H9 (cell line): ENCODE measurements at regions not wholly inside any gene's neighbourhood (a gene's known extent, or its start where the extent isn't known, plus 50 kb on each side); places are given as distances from the start of the nearest gene placed in this dataset.

Source experiments
- DNase-seq: peaks from one replicate; pipeline ENCODE4 v3.0.0-alpha.2; 2017
- H2AFZ ChIP-seq: one replicate; pipeline ENCODE4 v1.6.1; 2013; ENCODE audit warnings: mild to moderate bottlenecking, low read length, control low read depth, moderate library complexity
- H2AK5ac ChIP-seq: 2 replicates; pipeline ENCODE4 v1.6.1; 2013; ENCODE audit warnings: low read length, control low read depth, mixed read lengths; ENCODE audit not compliant: insufficient read length
- H2BK120ac ChIP-seq: one replicate; pipeline ENCODE4 v1.6.1; 2013; ENCODE audit warnings: low read depth, mild to moderate bottlenecking, low read length, control low read depth, inconsistent platforms; ENCODE audit not compliant: poor library complexity, severe bottlenecking
- H2BK12ac ChIP-seq: 2 replicates; pipeline ENCODE4 v1.6.1; 2013; ENCODE audit warnings: low read length, control low read depth, mixed read lengths, low read depth; ENCODE audit not compliant: insufficient read length
- H2BK15ac ChIP-seq: 2 replicates; pipeline ENCODE4 v1.6.1; 2013; ENCODE audit warnings: low read depth, low read length, control low read depth
- H2BK20ac ChIP-seq: one replicate; pipeline ENCODE4 v1.6.1; 2013; ENCODE audit warnings: low read depth, mild to moderate bottlenecking, low read length, control low read depth, inconsistent platforms; ENCODE audit not compliant: poor library complexity, severe bottlenecking
- H2BK5ac ChIP-seq: 2 replicates; pipeline ENCODE4 v1.6.1; 2013; ENCODE audit warnings: low read length, control low read depth, mixed read lengths; ENCODE audit not compliant: insufficient read length
- H3K14ac ChIP-seq: 2 replicates; pipeline ENCODE4 v1.6.1; 2013; ENCODE audit warnings: low read length, control low read depth; ENCODE audit not compliant: insufficient read depth
- H3K18ac ChIP-seq: 2 replicates; pipeline ENCODE4 v1.6.1; 2013; ENCODE audit warnings: low read depth, mild to moderate bottlenecking, mixed read lengths, low read length, control low read depth; ENCODE audit not compliant: insufficient read length
- H3K23ac ChIP-seq: 2 replicates; pipeline ENCODE4 v1.6.1; 2013; ENCODE audit warnings: low read length, control low read depth, mixed read lengths, low read depth; ENCODE audit not compliant: insufficient read length
- H3K23me2 ChIP-seq: 2 replicates; pipeline ENCODE4 v1.6.1; 2013; ENCODE audit warnings: low read depth, mild to moderate bottlenecking, mixed read lengths, low read length, control low read depth; ENCODE audit not compliant: insufficient read length, poor library complexity, severe bottlenecking
- H3K27ac ChIP-seq: 2 replicates; pipeline ENCODE4 v1.5.1; 2013; ENCODE audit warnings: low read length, control low read depth, mixed read lengths, low read depth; ENCODE audit not compliant: insufficient read length
- H3K27me3 ChIP-seq: 2 replicates; pipeline ENCODE4 v1.6.1; 2013; ENCODE audit warnings: low read length, control low read depth, inconsistent platforms; ENCODE audit not compliant: insufficient read depth
- H3K4ac ChIP-seq: 2 replicates; pipeline ENCODE4 v1.6.1; 2013; ENCODE audit warnings: low read depth, mild to moderate bottlenecking, control low read depth, inconsistent platforms, low read length, moderate library complexity
- H3K4me1 ChIP-seq: 2 replicates; pipeline ENCODE4 v1.6.1; 2013; ENCODE audit warnings: low read length, control low read depth, inconsistent platforms; ENCODE audit not compliant: insufficient read depth
- H3K4me2 ChIP-seq: 2 replicates; pipeline ENCODE4 v1.6.1; 2013; ENCODE audit warnings: low read length, control low read depth, mixed read lengths; ENCODE audit not compliant: insufficient read length, insufficient read depth
- H3K56ac ChIP-seq: 2 replicates; pipeline ENCODE4 v1.6.1; 2013; ENCODE audit warnings: low read depth, mild to moderate bottlenecking, mixed read lengths, low read length, control low read depth; ENCODE audit not compliant: insufficient read length
- H3K79me1 ChIP-seq: 2 replicates; pipeline ENCODE4 v1.6.1; 2013; ENCODE audit warnings: low read depth, mild to moderate bottlenecking, moderate library complexity, low read length, control low read depth, inconsistent platforms; ENCODE audit not compliant: insufficient read depth, poor library complexity, severe bottlenecking
- H3K79me2 ChIP-seq: 2 replicates; pipeline ENCODE4 v1.6.1; 2013; ENCODE audit warnings: low read length, control low read depth, inconsistent platforms; ENCODE audit not compliant: insufficient read depth
- H3K9ac ChIP-seq: 2 replicates; pipeline ENCODE4 v1.6.1; 2013; ENCODE audit warnings: low read length, control low read depth, mixed read lengths; ENCODE audit not compliant: insufficient read length; ENCODE audit errors: extremely low read depth
- H3K9me3 ChIP-seq: one replicate; pipeline ENCODE4 v1.6.1; 2013; ENCODE audit warnings: low read depth, low read length, inconsistent platforms; ENCODE audit not compliant: control insufficient read depth
- H3T11ph ChIP-seq: one replicate; pipeline ENCODE4 v1.6.1; 2013; ENCODE audit warnings: mild to moderate bottlenecking, low read length, control low read depth, inconsistent platforms
- H4K20me1 ChIP-seq: one replicate; pipeline ENCODE4 v1.6.1; 2013; ENCODE audit not compliant: control insufficient read depth, insufficient read length, insufficient read depth
- H4K5ac ChIP-seq: 2 replicates; pipeline ENCODE4 v1.6.1; 2013; ENCODE audit warnings: low read depth, mild to moderate bottlenecking, mixed read lengths, low read length, control low read depth; ENCODE audit not compliant: insufficient read length
- H4K8ac ChIP-seq: replicated peaks from 2 replicates; pipeline ENCODE4 v1.6.1; 2013; ENCODE audit warnings: low read length, control low read depth, mixed read lengths, low read depth; ENCODE audit not compliant: insufficient read length
- H4K91ac ChIP-seq: 2 replicates; pipeline ENCODE4 v1.6.1; 2013; ENCODE audit warnings: low read depth, mild to moderate bottlenecking, moderate library complexity, mixed read lengths, low read length, control low read depth; ENCODE audit not compliant: insufficient read length
- H3K27ac Mint-ChIP-seq, 3 experiments: 2 replicates in 2 of 3; 3 replicates in 1 of 3; pipeline ENCODE4 v1.8.0; 2020 to 2021; ENCODE audit warnings: mixed read lengths in 3 of 3, mild to moderate bottlenecking in 1 of 3, moderate library complexity in 1 of 3
- H3K27me3 Mint-ChIP-seq: 2 replicates; pipeline ENCODE4 v1.8.0; 2021; ENCODE audit warnings: low read depth, mild to moderate bottlenecking, moderate library complexity, mixed read lengths
- H3K36me3 Mint-ChIP-seq, 3 experiments: 2 replicates in 2 of 3; 3 replicates in 1 of 3; pipeline ENCODE4 v1.8.0; 2020 to 2021; ENCODE audit warnings: low read depth in 3 of 3, mixed read lengths in 3 of 3; ENCODE audit not compliant: insufficient read depth in 1 of 3
- H3K4me1 Mint-ChIP-seq, 2 experiments: 2 replicates each; pipeline ENCODE4 v1.8.0; 2020; ENCODE audit warnings: mixed read lengths in 2 of 2
- H3K4me3 Mint-ChIP-seq, 2 experiments: 2 replicates in 1 of 2; 3 replicates in 1 of 2; pipeline ENCODE4 v1.8.0; 2020 to 2021; ENCODE audit warnings: mild to moderate bottlenecking in 2 of 2, mixed read lengths in 2 of 2, moderate library complexity in 1 of 2
- H3K9me3 Mint-ChIP-seq, 2 experiments: 2 replicates in 1 of 2; 3 replicates in 1 of 2; pipeline ENCODE4 v1.8.0; 2020; ENCODE audit warnings: mild to moderate bottlenecking in 2 of 2, mixed read lengths in 2 of 2, moderate library complexity in 1 of 2
- CTCF ChIP-seq: fragments of 200-600 bp; sonication (generic); conservative IDR thresholded peaks from 3 replicates; pipeline ENCODE4 v1.8.0; 2021; ENCODE audit warnings: antibody characterized with exemption, mild to moderate bottlenecking
- WGBS: extraction: QIAGEN DNeasy Blood & Tissue Kit; methylation state at CpG from one replicate; pipeline ENCODE4 v1.1.7; 2013; ENCODE audit warnings: missing lambda C conversion rate, low lambda C conversion rate, mixed read lengths; ENCODE audit not compliant: insufficient read length; ENCODE audit errors: extremely low coverage; 5-methylcytosine and 5-hydroxymethylcytosine counted together

GRCh38 chr15:94168250-94168649 is 63.1 kb upstream of the MCTP2 start:
- Histone ChIP-seq H3K79me2 (no peaks in the 10 kb centered on the region), H3K9ac (no peak overlapping the region), H3T11ph (no peak overlapping the region), H2BK5ac (no peak overlapping the region), H3K56ac (no peak overlapping the region), H2BK120ac (no peak overlapping the region), H3K79me1 (no peaks in the 10 kb centered on the region), H2AK5ac (no peak overlapping the region), H3K27me3 (no peaks in the 10 kb centered on the region), H4K20me1 (no peaks in the 10 kb centered on the region), H2AFZ (no peak overlapping the region), H2BK15ac (no peak overlapping the region), H2BK12ac (no peak overlapping the region), H4K91ac (no peak overlapping the region), H3K18ac (no peak overlapping the region), H3K4me1 (no peaks in the 10 kb centered on the region), H3K27ac (no peak overlapping the region), H3K4me2 (no peak overlapping the region), H2BK20ac (no peak overlapping the region), H3K14ac (no peak overlapping the region), H3K9me3 (no peaks in the 10 kb centered on the region), H3K4ac (no peak overlapping the region), H3K23ac (no peak overlapping the region), H4K8ac (no peak overlapping the region), H4K5ac (no peak overlapping the region), H3K23me2 (no peaks in the 10 kb centered on the region)
- H3K4me3 Mint-ChIP-seq = no peak overlapping the region
- no peak overlapping the region for H3K27ac Mint-ChIP-seq
- TF ChIP-seq CTCF = peak; percentile 74
- DNase-seq = no peak
- no peaks in the 10 kb centered on the region for H3K9me3 Mint-ChIP-seq
- no CpG with 5 or more reads among the region's 8 CpGs for WGBS
- peaks cover 0 to 3% of the 10 kb centered on the region in 2 experiments; a peak in 1 of 4 replicates for H3K4me1 Mint-ChIP-seq
- no peaks in the 10 kb centered on the region for H3K36me3 Mint-ChIP-seq
- H3K27me3 Mint-ChIP-seq = no peaks in the 10 kb centered on the region
